PC-3 (cell line): ENCODE measurements at regions not wholly inside any gene's neighbourhood (a gene's known extent, or its start where the extent isn't known, plus 50 kb on each side); places are given as distances from the start of the nearest gene placed in this dataset.

Source experiments
- EZH2 ChIP-seq: fragments of 300-600 bp; sonication (generic); IDR thresholded peaks from one replicate; pipeline ENCODE4 v1.6.1; 2017; ENCODE audit warnings: antibody characterized with exemption, mild to moderate bottlenecking, low read length; ENCODE audit not compliant: unreplicated experiment
- TF ChIP-seq, protein P1 (sequence below): fragments of 300-600 bp; sonication (generic); conservative IDR thresholded peaks from 2 replicates; pipeline ENCODE4 v1.5.1; 2017; ENCODE audit warnings: antibody characterized with exemption, low read depth, mild to moderate bottlenecking, low read length

DNA sequence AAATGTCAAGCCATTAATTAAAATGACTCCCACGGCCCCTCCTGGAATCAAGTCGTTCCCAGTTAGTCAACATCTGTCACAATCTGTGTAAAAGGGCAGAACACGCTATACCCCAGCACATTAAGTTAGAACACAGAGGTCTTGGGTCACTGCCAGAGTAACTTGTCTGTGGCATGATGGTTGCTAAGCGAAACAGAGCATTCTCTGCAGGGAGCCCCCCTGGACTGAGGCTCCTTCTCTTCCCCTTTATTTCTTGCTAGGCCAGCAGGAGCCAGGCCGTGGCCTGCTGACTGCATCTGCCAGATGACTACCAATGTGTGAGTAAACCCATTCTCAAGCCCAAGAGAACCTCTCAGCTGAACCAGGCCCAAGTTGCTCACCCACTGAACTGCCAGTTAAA is 51.9 kb upstream of the ZBED3 start:
- TF ChIP-seq, protein P1, sequence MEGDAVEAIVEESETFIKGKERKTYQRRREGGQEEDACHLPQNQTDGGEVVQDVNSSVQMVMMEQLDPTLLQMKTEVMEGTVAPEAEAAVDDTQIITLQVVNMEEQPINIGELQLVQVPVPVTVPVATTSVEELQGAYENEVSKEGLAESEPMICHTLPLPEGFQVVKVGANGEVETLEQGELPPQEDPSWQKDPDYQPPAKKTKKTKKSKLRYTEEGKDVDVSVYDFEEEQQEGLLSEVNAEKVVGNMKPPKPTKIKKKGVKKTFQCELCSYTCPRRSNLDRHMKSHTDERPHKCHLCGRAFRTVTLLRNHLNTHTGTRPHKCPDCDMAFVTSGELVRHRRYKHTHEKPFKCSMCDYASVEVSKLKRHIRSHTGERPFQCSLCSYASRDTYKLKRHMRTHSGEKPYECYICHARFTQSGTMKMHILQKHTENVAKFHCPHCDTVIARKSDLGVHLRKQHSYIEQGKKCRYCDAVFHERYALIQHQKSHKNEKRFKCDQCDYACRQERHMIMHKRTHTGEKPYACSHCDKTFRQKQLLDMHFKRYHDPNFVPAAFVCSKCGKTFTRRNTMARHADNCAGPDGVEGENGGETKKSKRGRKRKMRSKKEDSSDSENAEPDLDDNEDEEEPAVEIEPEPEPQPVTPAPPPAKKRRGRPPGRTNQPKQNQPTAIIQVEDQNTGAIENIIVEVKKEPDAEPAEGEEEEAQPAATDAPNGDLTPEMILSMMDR, result no peak
- no peak for TF ChIP-seq EZH2
